GM12872 (cell line): ENCODE measurements at regions not wholly inside any gene's neighbourhood (a gene's known extent, or its start where the extent isn't known, plus 50 kb on each side); places are given as distances from the start of the nearest gene placed in this dataset.

Experiments
- CTCF ChIP-seq: IDR thresholded peaks from 3 replicates; pipeline ENCODE4 v1.5.1; 2011; ENCODE audit warnings: low read depth, mild to moderate bottlenecking, low read length, moderate library complexity; ENCODE audit not compliant: insufficient read depth

- TF ChIP-seq CTCF: no peak
Measured at GRCh38 chr7:26609082-26609481, 255.3 kb downstream of the SKAP2 start.

- no peak for TF ChIP-seq CTCF
Measured at GRCh38 chr7:26609532-26609931, 254.9 kb downstream of the SKAP2 start.

- no peak for TF ChIP-seq CTCF
Measured at GRCh38 chr7:26612742-26613141, 251.6 kb downstream of the SKAP2 start.

- TF ChIP-seq CTCF: no peak
Measured at GRCh38 chr7:26614503-26614902, 249.9 kb downstream of the SKAP2 start.

- TF ChIP-seq CTCF: no peak
Measured at GRCh38 chr7:26616235-26616634, 248.2 kb downstream of the SKAP2 start.

- no peak for TF ChIP-seq CTCF
Measured at GRCh38 chr7:26617066-26617465, 247.3 kb downstream of the SKAP2 start.
